HepG2 (cell line): ENCODE measurements at regions not wholly inside any gene's neighbourhood (a gene's known extent, or its start where the extent isn't known, plus 50 kb on each side); places are given as distances from the start of the nearest gene placed in this dataset.
A peak's percentile ranks its signal among the peaks of the same experiment; 100 is the strongest.

ENCODE experiments used
- ATF2 ChIP-seq: sonication (generic); formaldehyde crosslinking; IDR thresholded peaks from 2 replicates; pipeline ENCODE4 v1.4.0; 2020; ENCODE audit warnings: missing genetic modification reagents
- CREM ChIP-seq, 2 experiments: sonication (generic) in 1 of 2; formaldehyde crosslinking in 1 of 2; IDR thresholded peaks; 2 replicates each; pipeline versions ENCODE4 v1.4.0 to v1.6.1; 2016 to 2020; ENCODE audit warnings: antibody characterized with exemption in 1 of 2, mild to moderate bottlenecking in 1 of 2, missing genetic modification reagents in 1 of 2
- HOXA5 ChIP-seq: sonication (generic); formaldehyde crosslinking; IDR thresholded peaks from 2 replicates; pipeline ENCODE4 v1.4.0; 2020; ENCODE audit warnings: missing genetic modification reagents
- JUNB ChIP-seq: sonication (generic); formaldehyde crosslinking; IDR thresholded peaks from 2 replicates; pipeline ENCODE4 v1.8.0; 2022; ENCODE audit warnings: missing genetic modification reagents, mild to moderate bottlenecking, borderline replicate concordance
- MED13 ChIP-seq: sonication (generic); formaldehyde crosslinking; IDR thresholded peaks from 2 replicates; pipeline ENCODE4 v1.5.0; 2020; ENCODE audit warnings: missing genetic modification reagents
- NAIF1 ChIP-seq: sonication (generic); formaldehyde crosslinking; IDR thresholded peaks from 2 replicates; pipeline ENCODE4 v1.5.0; 2020; ENCODE audit warnings: mild to moderate bottlenecking, missing genetic modification reagents, borderline replicate concordance
- PRDM10 ChIP-seq: sonication (generic); formaldehyde crosslinking; IDR thresholded peaks from 2 replicates; pipeline ENCODE4 v1.4.0; 2020; ENCODE audit warnings: low read depth, missing genetic modification reagents
- RFXAP ChIP-seq: sonication (generic); formaldehyde crosslinking; IDR thresholded peaks from 2 replicates; pipeline ENCODE4 v1.4.0; 2020; ENCODE audit warnings: missing genetic modification reagents, borderline replicate concordance
- RNF2 ChIP-seq: fragments of 450-650 bp; conservative IDR thresholded peaks from 2 replicates; pipeline ENCODE4 v1.6.1; 2016; ENCODE audit warnings: low read depth
- SIX1 ChIP-seq: sonication (generic); formaldehyde crosslinking; IDR thresholded peaks from 2 replicates; pipeline ENCODE4 v1.4.0; 2020; ENCODE audit warnings: missing genetic modification reagents, borderline replicate concordance
- TAF1 ChIP-seq: sonication (generic); formaldehyde crosslinking; IDR thresholded peaks from 2 replicates; pipeline ENCODE4 v1.4.0; 2020; ENCODE audit warnings: missing genetic modification reagents
- TCF7L2 ChIP-seq: IDR thresholded peaks from 2 replicates; pipeline ENCODE4 v1.6.1; 2011; ENCODE audit warnings: mild to moderate bottlenecking, low read depth, low read length, moderate library complexity
- TFE3 ChIP-seq: IDR thresholded peaks from 2 replicates; pipeline ENCODE4 v1.6.1; 2016
- YEATS2 ChIP-seq: sonication (generic); formaldehyde crosslinking; IDR thresholded peaks from 2 replicates; pipeline ENCODE4 v1.4.0; 2020; ENCODE audit warnings: missing genetic modification reagents, borderline replicate concordance
- ZBTB3 ChIP-seq: sonication (generic); formaldehyde crosslinking; IDR thresholded peaks from 2 replicates; pipeline ENCODE4 v1.4.0; 2020; ENCODE audit warnings: low read depth, mild to moderate bottlenecking, moderate library complexity, missing genetic modification reagents, borderline replicate concordance
- ZNF281 ChIP-seq: sonication (generic); formaldehyde crosslinking; IDR thresholded peaks from 2 replicates; pipeline ENCODE4 v1.4.0; 2020; ENCODE audit warnings: missing genetic modification reagents, borderline replicate concordance
- ZNF589 ChIP-seq: sonication (generic); formaldehyde crosslinking; conservative IDR thresholded peaks from 2 replicates; pipeline ENCODE4 v1.8.0; 2022; ENCODE audit warnings: mild to moderate bottlenecking, moderate library complexity, missing genetic modification reagents

- TF ChIP-seq TAF1, result peak; percentile 34; the same call in 1 of the 2 replicates
- no peak for TF ChIP-seq ZBTB3 (CRISPR knock-in tag)
- TF ChIP-seq TCF7L2, result no peak
- peak; percentile 80 for TF ChIP-seq PRDM10 (CRISPR knock-in tag)
- 0 out of 2 replicates have a peak, but pooled peaks have one; percentile 38 for TF ChIP-seq ATF2 (CRISPR knock-in tag)
- TF ChIP-seq YEATS2, result peak; percentile 38; the same call in 1 of the 2 replicates
- TF ChIP-seq RNF2, result no peak
- peak; percentile 35; the same call in 1 of the 2 replicates for TF ChIP-seq RFXAP (CRISPR knock-in tag)
- TF ChIP-seq SIX1 (CRISPR knock-in tag), result peak; percentile 70; the same call in 1 of the 2 replicates
- peak; percentile 50; the same call in 1 of the 2 replicates for TF ChIP-seq MED13 (CRISPR knock-in tag)
- TF ChIP-seq TFE3 (CRISPR knock-in tag), result peak; percentile 79
- TF ChIP-seq ZNF281, result peak; percentile 48; the same call in 1 of the 2 replicates
- TF ChIP-seq NAIF1, result 0 out of 2 replicates have a peak, but pooled peaks have one; percentile 36
- TF ChIP-seq CREM (IDR thresholded peaks at IDR 0.05), result peak; percentile 73; the same call in 1 of the 2 replicates
- no peak for TF ChIP-seq CREM (CRISPR knock-in tag; IDR thresholded peaks at IDR 0.05)
- TF ChIP-seq HOXA5 (CRISPR knock-in tag), result 0 out of 2 replicates have a peak, but pooled peaks have one; percentile 70
- TF ChIP-seq ZNF589 (CRISPR knock-in tag), result 0 out of 2 replicates have a peak, but pooled peaks have one; percentile 56
- TF ChIP-seq JUNB (CRISPR knock-in tag), result peak; percentile 44; the same call in 1 of the 2 replicates
These were observed 74.0 kb upstream of the DSG1 start (continued) for GRCh38 chr18:31243740-31244512.
